ENCODE measurements at regions not wholly inside any gene's neighbourhood (a gene's known extent, or its start where the extent isn't known, plus 50 kb on each side); places are given as distances from the start of the nearest gene placed in this dataset.

DNA sequence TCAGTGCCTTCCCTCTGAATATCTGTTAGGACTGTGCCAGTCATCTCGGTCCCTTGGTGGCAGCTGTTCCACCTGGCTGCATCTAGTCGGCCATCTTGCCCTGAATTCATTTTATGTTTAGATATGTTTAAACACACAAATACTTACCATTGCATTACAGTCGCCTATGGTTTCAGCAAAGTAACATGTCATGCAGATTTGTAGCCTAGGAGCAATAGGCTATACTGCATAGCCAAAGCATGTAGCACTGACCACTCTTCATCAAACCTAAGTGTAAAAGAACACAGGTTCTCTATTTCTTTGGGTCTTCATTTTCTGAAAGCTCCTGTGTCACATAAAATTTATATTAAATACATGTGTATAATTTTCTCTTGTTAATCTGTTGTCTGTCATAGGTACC, 118.9 kb upstream of the THSD7A start:
- Histone ChIP-seq H3K9ac (ENCODE audit: extremely low read depth, insufficient read length, low read length) (no peak overlapping the region), H4K8ac (replicated peaks; ENCODE audit: insufficient read length, low read depth, low read length) (no peak overlapping the region), H3K27me3 (ENCODE audit: insufficient read depth, low read length) (no peaks in the 10 kb centered on the region), H3K18ac (ENCODE audit: insufficient read length, low read depth, low read length) (no peak overlapping the region), H3K27ac (ENCODE audit: insufficient read length, low read depth, low read length) (no peak overlapping the region), H3K9me3 (ENCODE audit: control insufficient read depth, low read depth, low read length) (no peaks in the 10 kb centered on the region), H3K79me2 (ENCODE audit: insufficient read depth, low read length) (no peaks in the 10 kb centered on the region), H4K20me1 (ENCODE audit: control insufficient read depth, insufficient read depth, insufficient read length) (no peaks in the 10 kb centered on the region), H4K91ac (ENCODE audit: insufficient read length, low read depth, low read length) (no peak overlapping the region), H3K79me1 (ENCODE audit: insufficient read depth, low read depth, low read length, poor library complexity, severe bottlenecking) (no peaks in the 10 kb centered on the region), H3K23ac (ENCODE audit: insufficient read length, low read depth, low read length) (no peak overlapping the region), H3K23me2 (ENCODE audit: insufficient read length, low read depth, low read length, poor library complexity, severe bottlenecking) (no peaks in the 10 kb centered on the region), H4K5ac (ENCODE audit: insufficient read length, low read depth, low read length) (no peak overlapping the region), H3K56ac (ENCODE audit: insufficient read length, low read depth, low read length) (no peak overlapping the region), H2AK5ac (ENCODE audit: insufficient read length, low read length) (no peak overlapping the region), H3K14ac (ENCODE audit: insufficient read depth, low read length) (no peak overlapping the region), H2BK5ac (ENCODE audit: insufficient read length, low read length) (no peak overlapping the region), H2BK12ac (ENCODE audit: insufficient read length, low read depth, low read length) (no peak overlapping the region), H2AFZ (ENCODE audit: low read length) (no peak overlapping the region), H3K4me1 (ENCODE audit: insufficient read depth, low read length) (no peaks in the 10 kb centered on the region), H2BK120ac (ENCODE audit: low read depth, low read length, poor library complexity, severe bottlenecking) (no peak overlapping the region), H2BK20ac (ENCODE audit: low read depth, low read length, poor library complexity, severe bottlenecking) (no peak overlapping the region), H3K4me2 (ENCODE audit: insufficient read depth, insufficient read length, low read length) (no peak overlapping the region), H3T11ph (ENCODE audit: low read length) (no peak overlapping the region), H2BK15ac (ENCODE audit: low read depth, low read length) (no peak overlapping the region), H3K4ac (ENCODE audit: low read depth, low read length) (no peak overlapping the region)
- H3K36me3 Mint-ChIP-seq (ENCODE audit: insufficient read depth in 1 of 3, low read depth in 3 of 3): peaks cover 0 to 21% (median 2%) of the 10 kb centered on the region in 3 experiments; a peak in 4 of 7 replicates
- no peak for DNase-seq
- H3K27me3 Mint-ChIP-seq (ENCODE audit: low read depth): no peaks in the 10 kb centered on the region
- H3K4me3 Mint-ChIP-seq: no peak overlapping the region
- TF ChIP-seq, protein P1, sequence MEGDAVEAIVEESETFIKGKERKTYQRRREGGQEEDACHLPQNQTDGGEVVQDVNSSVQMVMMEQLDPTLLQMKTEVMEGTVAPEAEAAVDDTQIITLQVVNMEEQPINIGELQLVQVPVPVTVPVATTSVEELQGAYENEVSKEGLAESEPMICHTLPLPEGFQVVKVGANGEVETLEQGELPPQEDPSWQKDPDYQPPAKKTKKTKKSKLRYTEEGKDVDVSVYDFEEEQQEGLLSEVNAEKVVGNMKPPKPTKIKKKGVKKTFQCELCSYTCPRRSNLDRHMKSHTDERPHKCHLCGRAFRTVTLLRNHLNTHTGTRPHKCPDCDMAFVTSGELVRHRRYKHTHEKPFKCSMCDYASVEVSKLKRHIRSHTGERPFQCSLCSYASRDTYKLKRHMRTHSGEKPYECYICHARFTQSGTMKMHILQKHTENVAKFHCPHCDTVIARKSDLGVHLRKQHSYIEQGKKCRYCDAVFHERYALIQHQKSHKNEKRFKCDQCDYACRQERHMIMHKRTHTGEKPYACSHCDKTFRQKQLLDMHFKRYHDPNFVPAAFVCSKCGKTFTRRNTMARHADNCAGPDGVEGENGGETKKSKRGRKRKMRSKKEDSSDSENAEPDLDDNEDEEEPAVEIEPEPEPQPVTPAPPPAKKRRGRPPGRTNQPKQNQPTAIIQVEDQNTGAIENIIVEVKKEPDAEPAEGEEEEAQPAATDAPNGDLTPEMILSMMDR (conservative IDR thresholded peaks at IDR 0.05): no peak
- no peak overlapping the region for H3K27ac Mint-ChIP-seq
- H3K9me3 Mint-ChIP-seq: peaks cover 10 to 12% of the 10 kb centered on the region in 2 experiments; a peak in 4 of 5 replicates
- H3K4me1 Mint-ChIP-seq: no peaks in the 10 kb centered on the region
- whole genome bisulfite sequencing (ENCODE audit: extremely low coverage, insufficient read length, low lambda C conversion rate): no CpG with 5 or more reads among the region's 3 CpGs

Measured in H9 (cell line).